ENCODE measurements at regions not wholly inside any gene's neighbourhood (a gene's known extent, or its start where the extent isn't known, plus 50 kb on each side); places are given as distances from the start of the nearest gene placed in this dataset.

DNA sequence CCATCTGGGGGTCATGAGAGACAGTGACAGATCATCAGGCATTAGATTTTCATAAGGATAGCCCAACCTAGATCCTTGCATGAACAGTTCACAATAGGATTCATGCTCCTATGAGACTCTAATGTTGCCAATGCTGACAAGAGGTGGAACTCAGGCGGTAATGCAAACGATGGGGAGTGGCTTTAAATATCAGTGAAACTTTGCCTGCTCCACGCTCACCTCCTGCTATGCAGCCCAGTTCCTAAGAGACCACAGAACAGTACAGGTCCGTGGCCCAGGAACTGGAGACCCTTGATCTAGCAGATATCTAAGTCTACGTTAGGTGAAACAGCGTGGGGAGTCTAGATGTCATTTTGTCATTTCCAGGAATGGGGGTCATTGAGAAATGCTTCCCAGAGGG, 165.7 kb downstream of the OR13H1 start:
- no peak for DNase-seq
- no peak overlapping the region for H3K4me3 ChIP-seq (ENCODE audit: low read length)
- no peaks in the 10 kb centered on the region for H3K4me1 ChIP-seq (ENCODE audit: control insufficient read depth, insufficient read depth, low read length)
- H3K27ac Mint-ChIP-seq, result no peak overlapping the region
- no peak overlapping the region for H3K27ac ChIP-seq (ENCODE audit: low read depth, low read length)
- no peak overlapping the region for H3K4me3 Mint-ChIP-seq
- H3K9ac ChIP-seq (ENCODE audit: extremely low read depth, low read length, poor library complexity, severe bottlenecking), result no peak overlapping the region
- peaks cover 55% of the 10 kb centered on the region for H3K9me3 ChIP-seq (ENCODE audit: control insufficient read depth, low read length)
- H3K27me3 Mint-ChIP-seq (ENCODE audit: insufficient read depth), result no peaks in the 10 kb centered on the region
- H3K9me3 Mint-ChIP-seq, result peaks cover 88% of the 10 kb centered on the region
- WGBS, 2 experiments (ENCODE audit: insufficient coverage in 1 of 2, insufficient read length in 1 of 2), result 85 to 95% methylated on average over 2 to 6 of the region's 6 CpGs
- peaks cover 98% of the 10 kb centered on the region for H3K36me3 Mint-ChIP-seq (ENCODE audit: low read depth)
- TF ChIP-seq, protein P1, sequence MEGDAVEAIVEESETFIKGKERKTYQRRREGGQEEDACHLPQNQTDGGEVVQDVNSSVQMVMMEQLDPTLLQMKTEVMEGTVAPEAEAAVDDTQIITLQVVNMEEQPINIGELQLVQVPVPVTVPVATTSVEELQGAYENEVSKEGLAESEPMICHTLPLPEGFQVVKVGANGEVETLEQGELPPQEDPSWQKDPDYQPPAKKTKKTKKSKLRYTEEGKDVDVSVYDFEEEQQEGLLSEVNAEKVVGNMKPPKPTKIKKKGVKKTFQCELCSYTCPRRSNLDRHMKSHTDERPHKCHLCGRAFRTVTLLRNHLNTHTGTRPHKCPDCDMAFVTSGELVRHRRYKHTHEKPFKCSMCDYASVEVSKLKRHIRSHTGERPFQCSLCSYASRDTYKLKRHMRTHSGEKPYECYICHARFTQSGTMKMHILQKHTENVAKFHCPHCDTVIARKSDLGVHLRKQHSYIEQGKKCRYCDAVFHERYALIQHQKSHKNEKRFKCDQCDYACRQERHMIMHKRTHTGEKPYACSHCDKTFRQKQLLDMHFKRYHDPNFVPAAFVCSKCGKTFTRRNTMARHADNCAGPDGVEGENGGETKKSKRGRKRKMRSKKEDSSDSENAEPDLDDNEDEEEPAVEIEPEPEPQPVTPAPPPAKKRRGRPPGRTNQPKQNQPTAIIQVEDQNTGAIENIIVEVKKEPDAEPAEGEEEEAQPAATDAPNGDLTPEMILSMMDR (conservative IDR thresholded peaks at IDR 0.05), result no peak
- H3K27me3 ChIP-seq (ENCODE audit: control insufficient read depth, insufficient read depth, low read length, poor library complexity, severe bottlenecking), result no peaks in the 10 kb centered on the region
- H3K4me1 Mint-ChIP-seq, result no peaks in the 10 kb centered on the region
- H3K36me3 ChIP-seq (ENCODE audit: control insufficient read depth, insufficient read depth, low read length), result peaks cover 69% of the 10 kb centered on the region

DNA sequence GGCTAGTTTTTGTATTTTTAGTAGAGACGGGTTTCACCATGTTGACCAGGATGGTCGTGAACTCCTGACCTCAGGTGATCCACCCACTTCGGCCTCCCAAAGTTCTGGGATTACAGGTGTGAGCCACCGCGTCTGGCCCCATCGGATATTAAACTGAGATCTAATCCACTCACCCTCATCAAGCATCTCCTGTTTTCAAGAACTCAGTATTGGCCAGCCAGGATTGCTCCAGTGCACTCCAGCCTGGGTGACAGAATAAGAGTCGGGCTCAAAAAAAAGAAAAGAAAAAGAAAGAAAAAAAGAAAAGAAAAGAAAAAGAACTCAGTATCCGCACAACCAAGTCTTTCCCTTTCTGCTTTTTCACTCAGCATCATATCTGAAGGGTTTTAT, 167.6 kb downstream of the OR13H1 start:
- H3K9ac ChIP-seq (ENCODE audit: extremely low read depth, low read length, poor library complexity, severe bottlenecking), result no peak overlapping the region
- WGBS, 2 experiments (ENCODE audit: insufficient coverage in 1 of 2, insufficient read length in 1 of 2), result 83 to 90% methylated on average over 3 to 7 of the region's 8 CpGs
- peaks cover 53% of the 10 kb centered on the region for H3K36me3 ChIP-seq (ENCODE audit: control insufficient read depth, insufficient read depth, low read length)
- Mint-ChIP-seq H3K36me3 (ENCODE audit: low read depth) (peaks cover 98% of the 10 kb centered on the region), H3K9me3 (peaks cover 93% of the 10 kb centered on the region), H3K4me1 (peaks cover 13% of the 10 kb centered on the region), H3K27me3 (ENCODE audit: insufficient read depth) (no peaks in the 10 kb centered on the region), H3K27ac (no peak overlapping the region), H3K4me3 (no peak overlapping the region)
- H3K4me1 ChIP-seq (ENCODE audit: control insufficient read depth, insufficient read depth, low read length), result no peaks in the 10 kb centered on the region
- no peak overlapping the region for H3K27ac ChIP-seq (ENCODE audit: low read depth, low read length)
- H3K4me3 ChIP-seq (ENCODE audit: low read length), result no peak overlapping the region
- no peak for DNase-seq
- no peaks in the 10 kb centered on the region for H3K27me3 ChIP-seq (ENCODE audit: control insufficient read depth, insufficient read depth, low read length, poor library complexity, severe bottlenecking)
- H3K9me3 ChIP-seq (ENCODE audit: control insufficient read depth, low read length), result peaks cover 55% of the 10 kb centered on the region
- TF ChIP-seq, protein P1 (conservative IDR thresholded peaks at IDR 0.05), result no peak

DNA sequence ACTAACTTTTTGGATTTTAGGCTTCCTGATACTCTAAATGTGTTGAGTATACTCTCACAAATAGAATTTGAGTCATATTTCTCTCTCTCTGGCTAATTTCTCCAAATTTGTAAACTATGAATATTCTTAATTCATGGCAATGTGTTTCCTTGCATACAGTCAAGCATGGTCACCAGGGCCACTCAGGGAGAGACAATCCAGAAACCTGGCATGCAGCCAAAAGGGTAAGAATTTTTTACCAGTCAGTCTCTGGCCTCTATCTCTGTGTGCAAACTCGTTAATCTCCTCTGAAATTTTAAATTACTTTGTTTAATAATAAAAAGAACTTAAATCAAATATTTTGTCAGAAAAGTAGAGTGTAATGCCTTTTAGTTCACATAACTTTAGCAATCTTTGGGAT, 179.8 kb downstream of the OR13H1 start:
- Histone ChIP-seq H3K9me3 (ENCODE audit: control insufficient read depth, low read length) (peaks cover 59% of the 10 kb centered on the region), H3K4me3 (ENCODE audit: low read length) (no peak overlapping the region), H3K27ac (ENCODE audit: low read depth, low read length) (no peak overlapping the region), H3K36me3 (ENCODE audit: control insufficient read depth, insufficient read depth, low read length) (peaks cover 54% of the 10 kb centered on the region), H3K4me1 (ENCODE audit: control insufficient read depth, insufficient read depth, low read length) (no peaks in the 10 kb centered on the region), H3K27me3 (ENCODE audit: control insufficient read depth, insufficient read depth, low read length, poor library complexity, severe bottlenecking) (no peaks in the 10 kb centered on the region), H3K9ac (ENCODE audit: extremely low read depth, low read length, poor library complexity, severe bottlenecking) (no peak overlapping the region)
- Mint-ChIP-seq H3K9me3 (peaks cover 47% of the 10 kb centered on the region), H3K27me3 (ENCODE audit: insufficient read depth) (no peaks in the 10 kb centered on the region), H3K4me1 (peaks cover 6% of the 10 kb centered on the region), H3K36me3 (ENCODE audit: low read depth) (peaks cover 84% of the 10 kb centered on the region), H3K4me3 (no peak overlapping the region), H3K27ac (no peak overlapping the region)
- no peak for DNase-seq
- TF ChIP-seq, protein P1 (conservative IDR thresholded peaks at IDR 0.05), result no peak
- WGBS, 2 experiments (ENCODE audit: insufficient coverage in 1 of 2, insufficient read length in 1 of 2), result no CpG with 5 or more reads among the region's 1 CpG
